ENCODE measurements at regions not wholly inside any gene's neighbourhood (a gene's known extent, or its start where the extent isn't known, plus 50 kb on each side); places are given as distances from the start of the nearest gene placed in this dataset.

- Histone ChIP-seq H3K9me3 (ENCODE audit: severe bottlenecking) (no peaks in the 10 kb centered on the region), H3K36me3 (ENCODE audit: low read depth) (no peaks in the 10 kb centered on the region), H3K27ac (ENCODE audit: poor library complexity, severe bottlenecking) (peak overlapping the region; percentile 68), H3K4me1 (ENCODE audit: insufficient read depth, poor library complexity, severe bottlenecking) (peaks cover 29% of the 10 kb centered on the region), H3K27me3 (ENCODE audit: insufficient read depth, poor library complexity, severe bottlenecking) (no peaks in the 10 kb centered on the region), H3K4me3 (ENCODE audit: severe bottlenecking) (peak overlapping the region; percentile 36)
- TF ChIP-seq CTCF (IDR thresholded peaks at IDR 0.05; ENCODE audit: poor library complexity, severe bottlenecking) = no peak
- DNase-seq (ENCODE audit: low spot score) = no peak
- ATAC-seq (ENCODE audit: low read depth) = peak; percentile 35
Observed at GRCh38 chr5:135190416-135191083, 156.5 kb upstream of the PITX1 start.

GRCh38 chr5:135189024-135189423 is 155.0 kb upstream of the PITX1 start:
- no peak for ATAC-seq (ENCODE audit: low read depth)
- H3K27ac ChIP-seq (ENCODE audit: poor library complexity, severe bottlenecking) = peak overlapping the region; percentile 68
- H3K9me3 ChIP-seq (ENCODE audit: severe bottlenecking) = no peaks in the 10 kb centered on the region
- no peak for TF ChIP-seq CTCF (IDR thresholded peaks at IDR 0.05; ENCODE audit: poor library complexity, severe bottlenecking)
- no peaks in the 10 kb centered on the region for H3K36me3 ChIP-seq (ENCODE audit: low read depth)
- no peak for DNase-seq (ENCODE audit: low spot score)
- H3K4me3 ChIP-seq (ENCODE audit: severe bottlenecking) = peak overlapping the region; percentile 36
- H3K27me3 ChIP-seq (ENCODE audit: insufficient read depth, poor library complexity, severe bottlenecking) = no peaks in the 10 kb centered on the region
- peaks cover 32% of the 10 kb centered on the region for H3K4me1 ChIP-seq (ENCODE audit: insufficient read depth, poor library complexity, severe bottlenecking)

GRCh38 chr5:135188233-135188914 is 154.3 kb upstream of the PITX1 start:
- no peak for DNase-seq (ENCODE audit: low spot score)

GRCh38 chr5:135186662-135187522 is 152.9 kb upstream of the PITX1 start:
- H3K36me3 ChIP-seq (ENCODE audit: low read depth) = no peaks in the 10 kb centered on the region
- peak overlapping the region; percentile 68 for H3K27ac ChIP-seq (ENCODE audit: poor library complexity, severe bottlenecking)
- H3K27me3 ChIP-seq (ENCODE audit: insufficient read depth, poor library complexity, severe bottlenecking) = no peaks in the 10 kb centered on the region
- H3K4me3 ChIP-seq (ENCODE audit: severe bottlenecking) = peak overlapping the region; percentile 36
- peak; percentile 88 for TF ChIP-seq CTCF (IDR thresholded peaks at IDR 0.05; ENCODE audit: poor library complexity, severe bottlenecking)
- peaks cover 32% of the 10 kb centered on the region for H3K4me1 ChIP-seq (ENCODE audit: insufficient read depth, poor library complexity, severe bottlenecking)
- peak; percentile 59 for ATAC-seq (ENCODE audit: low read depth)
- H3K9me3 ChIP-seq (ENCODE audit: severe bottlenecking) = no peaks in the 10 kb centered on the region
- DNase-seq (ENCODE audit: low spot score) = no peak

More at GRCh38 chr5:135188233-135188914, 154.3 kb upstream of the PITX1 start:
- H3K4me3 ChIP-seq (ENCODE audit: severe bottlenecking) = peak overlapping the region; percentile 36
- no peaks in the 10 kb centered on the region for H3K27me3 ChIP-seq (ENCODE audit: insufficient read depth, poor library complexity, severe bottlenecking)
- peaks cover 32% of the 10 kb centered on the region for H3K4me1 ChIP-seq (ENCODE audit: insufficient read depth, poor library complexity, severe bottlenecking)
- no peak for ATAC-seq (ENCODE audit: low read depth)
- no peak for TF ChIP-seq CTCF (IDR thresholded peaks at IDR 0.05; ENCODE audit: poor library complexity, severe bottlenecking)
- H3K27ac ChIP-seq (ENCODE audit: poor library complexity, severe bottlenecking) = peak overlapping the region; percentile 68
- H3K36me3 ChIP-seq (ENCODE audit: low read depth) = no peaks in the 10 kb centered on the region
- H3K9me3 ChIP-seq (ENCODE audit: severe bottlenecking) = no peaks in the 10 kb centered on the region

Data from RWPE2 (cell line).